HG03159 (cell line): ENCODE measurements at regions not wholly inside any gene's neighbourhood (a gene's known extent, or its start where the extent isn't known, plus 50 kb on each side); places are given as distances from the start of the nearest gene placed in this dataset.

ENCODE experiments used
- ATAC-seq: cut with Tn5 transposase; IDR thresholded peaks from one replicate; pipeline ENCODE4 v1.9.1; 2021; ENCODE audit warnings: mild to moderate bottlenecking, moderate library complexity; ENCODE audit not compliant: unreplicated experiment

- ATAC-seq, result no peak
These were observed 126.7 kb upstream of the PARP11 start for GRCh38 chr12:3999904-4000303.

DNA sequence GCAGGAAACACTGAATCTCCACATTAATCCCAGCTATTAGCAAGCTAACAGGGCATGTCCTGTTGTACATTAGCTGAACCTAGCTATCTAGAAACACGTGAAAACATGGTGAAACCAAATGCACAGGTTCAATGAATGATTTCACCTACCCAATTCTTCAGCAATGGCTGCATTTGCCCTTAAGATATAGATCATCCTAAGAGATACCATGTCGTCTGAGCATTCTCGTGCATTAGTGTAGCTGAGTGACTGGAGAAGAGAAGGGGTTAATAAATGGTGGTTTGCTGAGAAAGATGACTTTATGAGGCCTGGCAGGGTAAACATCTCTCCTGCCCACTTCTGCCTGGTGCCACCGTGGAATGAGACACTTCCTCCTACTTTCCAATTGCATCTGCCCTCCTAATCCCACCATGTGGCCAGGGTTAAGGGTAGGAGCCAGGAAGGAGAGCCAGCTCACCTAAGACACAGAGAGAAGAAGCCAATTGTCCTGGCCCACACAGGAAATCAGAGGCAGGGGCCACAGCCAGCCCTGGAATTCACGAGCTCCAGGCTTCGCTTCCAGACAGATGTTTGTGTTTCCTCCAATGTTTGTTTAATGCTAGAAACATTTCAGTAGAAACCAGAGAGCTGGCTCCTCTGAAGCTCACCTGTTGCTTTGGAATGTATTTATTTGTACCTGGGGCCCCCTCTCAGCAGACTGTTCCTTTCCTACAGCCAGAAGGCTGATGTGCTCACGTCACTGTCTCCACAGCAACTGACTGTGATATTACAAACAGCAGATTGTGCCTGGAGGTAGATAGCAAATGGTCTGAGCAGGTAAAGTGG is 126.0 kb upstream of the PARP11 start:
- no peak for ATAC-seq

DNA sequence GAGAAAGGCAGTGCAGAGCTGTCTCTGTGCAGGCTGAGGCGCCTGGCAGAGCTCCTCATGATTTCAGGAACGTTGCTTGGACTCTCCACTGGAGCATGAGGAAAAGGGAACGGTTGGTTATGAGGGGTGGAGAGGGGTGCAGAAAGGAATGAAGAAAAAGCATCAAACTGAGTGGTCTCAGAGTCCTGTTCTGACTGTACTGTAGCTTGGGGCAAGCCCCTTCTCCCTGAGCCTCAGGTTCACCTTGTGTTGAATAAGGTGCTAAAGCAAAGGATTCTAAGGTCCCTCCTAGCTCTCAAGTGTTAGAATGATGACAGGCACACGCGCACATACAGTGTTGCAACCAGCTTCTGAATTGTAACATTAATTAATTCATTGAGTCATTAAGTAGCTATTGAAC is 125.2 kb upstream of the PARP11 start:
- ATAC-seq, result no peak

DNA sequence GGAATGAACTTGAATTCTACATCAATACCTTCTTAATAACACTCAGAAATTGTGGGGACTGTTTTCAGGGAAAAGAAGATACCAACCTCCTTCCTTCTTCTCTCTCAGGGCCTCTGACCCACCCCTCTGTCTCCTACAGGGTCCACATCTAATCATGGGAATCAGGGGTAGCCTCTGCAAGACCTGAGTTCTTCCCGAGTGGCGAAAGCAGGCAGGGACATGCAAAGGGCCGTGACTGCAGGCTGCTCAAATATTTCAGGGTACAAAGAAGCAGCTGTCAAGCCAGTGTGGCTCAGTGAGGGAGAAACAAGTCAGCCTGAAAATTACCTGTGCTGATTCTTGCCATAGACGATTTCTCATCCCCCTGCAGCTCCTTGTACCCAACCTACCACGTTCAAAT is 123.1 kb upstream of the PARP11 start:
- ATAC-seq, result no peak

- ATAC-seq, result no peak
These were observed 122.1 kb upstream of the PARP11 start for GRCh38 chr12:3995306-3995705.

DNA sequence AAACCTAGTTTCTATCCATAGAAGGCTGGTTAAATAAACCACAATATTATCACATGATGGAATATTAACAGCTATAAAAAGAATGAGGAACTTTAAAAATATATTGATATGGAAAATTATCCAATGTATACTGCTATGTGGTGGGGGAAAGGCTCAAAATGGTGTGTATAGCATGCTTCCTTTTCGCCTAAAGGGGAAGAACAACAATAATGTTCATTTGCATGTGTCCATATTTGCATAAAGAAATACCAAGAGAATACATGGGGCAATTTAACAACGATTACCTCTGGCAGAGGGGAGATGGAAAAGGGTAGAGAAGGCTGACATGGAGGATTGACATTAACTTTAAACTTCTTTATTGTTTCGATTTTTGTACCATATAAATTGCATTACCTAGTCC is 121.3 kb upstream of the PARP11 start:
- ATAC-seq, result no peak

DNA sequence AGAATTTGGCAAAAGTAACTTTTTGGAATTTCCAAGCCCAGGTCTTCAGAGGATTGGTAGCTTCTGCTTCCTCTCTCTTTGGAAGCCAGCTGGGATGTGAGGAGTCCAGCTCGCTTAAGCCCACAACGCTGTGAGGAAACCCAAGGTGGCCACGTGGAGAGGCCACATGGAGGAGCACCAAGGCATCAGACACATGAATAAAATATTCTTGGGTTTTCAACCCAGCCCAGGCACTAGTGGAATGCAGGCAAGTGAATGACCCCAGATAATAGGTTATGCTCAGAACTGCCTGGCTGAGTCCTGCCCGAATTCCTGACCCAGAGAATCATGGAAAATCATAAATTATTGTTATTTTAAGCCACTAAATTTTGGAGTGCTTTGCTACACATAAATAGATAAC is 119.7 kb upstream of the PARP11 start:
- ATAC-seq, result no peak

DNA sequence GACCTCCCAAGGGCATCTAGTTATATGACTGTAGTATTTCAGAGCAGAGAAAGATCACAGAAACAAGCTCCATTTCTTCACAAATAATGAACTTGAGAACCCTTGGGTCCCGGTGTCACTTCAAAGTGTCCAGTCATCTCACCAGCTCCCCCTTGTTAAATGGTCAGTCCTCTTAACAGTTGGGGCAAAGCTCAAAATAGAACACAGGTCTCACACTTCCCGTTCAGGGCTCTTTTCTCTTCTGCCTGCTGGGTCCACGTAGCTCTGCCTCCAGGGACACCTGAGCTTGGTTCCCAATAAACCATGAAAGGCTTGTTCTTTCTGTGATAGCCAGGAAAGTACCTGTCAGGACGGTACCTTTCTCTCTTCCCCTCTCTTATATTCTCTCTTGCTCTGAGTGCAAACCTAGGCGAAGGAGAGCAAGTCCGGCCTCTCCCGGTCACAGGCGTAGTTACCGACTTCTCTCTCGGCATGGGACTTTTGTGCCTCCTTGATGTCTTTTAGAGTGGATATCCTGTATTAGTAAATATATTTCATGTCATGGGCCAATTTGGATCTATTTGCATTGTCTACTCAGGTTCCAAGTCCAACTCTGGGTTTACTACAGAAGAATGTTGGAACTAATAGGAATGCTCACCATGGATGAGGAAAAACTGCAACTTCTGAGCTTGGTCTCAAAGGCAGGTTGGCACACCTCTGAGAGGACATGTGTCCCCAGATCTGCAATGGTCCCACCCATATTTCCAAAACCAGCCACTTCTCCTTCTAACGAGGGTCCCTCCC is 118.8 kb upstream of the PARP11 start:
- ATAC-seq, result no peak

DNA sequence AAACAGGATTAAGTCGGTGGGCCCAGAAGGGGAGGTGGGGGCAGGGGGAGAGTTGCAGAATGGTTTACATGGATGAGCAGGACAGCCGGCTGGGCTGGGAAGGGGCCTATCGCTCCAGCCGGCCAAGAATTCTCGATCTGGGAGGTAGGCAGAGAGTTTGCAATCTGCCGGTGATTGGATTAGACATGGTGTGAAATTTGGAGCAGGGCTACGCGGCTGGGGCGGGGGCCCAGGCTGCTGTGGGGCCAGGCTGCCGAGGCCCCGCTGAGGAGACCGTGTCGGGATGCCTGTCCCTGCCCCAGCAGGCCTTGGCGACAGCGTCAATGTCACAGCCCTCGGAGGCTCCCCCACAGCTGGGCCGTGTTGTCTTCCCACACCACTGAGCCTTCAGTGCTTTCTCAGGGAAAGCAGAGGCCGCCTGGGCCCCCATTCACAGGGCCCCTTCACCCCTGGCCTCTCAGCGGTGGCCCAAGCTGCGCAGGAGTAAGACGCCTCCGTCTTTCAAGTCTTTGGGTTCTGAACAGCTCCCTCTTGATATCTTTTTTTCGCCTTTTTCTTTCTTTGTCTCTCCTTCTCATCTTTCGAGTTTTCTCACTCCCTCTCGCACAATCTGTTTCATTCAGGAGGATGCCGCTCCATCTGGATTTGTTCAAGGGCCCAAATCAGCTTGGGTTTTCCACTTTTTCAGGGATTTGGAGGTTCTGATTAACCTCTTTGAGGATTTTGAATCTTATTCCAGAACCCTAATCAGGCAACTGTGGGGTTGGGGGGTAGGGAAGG is 117.5 kb upstream of the PARP11 start:
- no peak for ATAC-seq

DNA sequence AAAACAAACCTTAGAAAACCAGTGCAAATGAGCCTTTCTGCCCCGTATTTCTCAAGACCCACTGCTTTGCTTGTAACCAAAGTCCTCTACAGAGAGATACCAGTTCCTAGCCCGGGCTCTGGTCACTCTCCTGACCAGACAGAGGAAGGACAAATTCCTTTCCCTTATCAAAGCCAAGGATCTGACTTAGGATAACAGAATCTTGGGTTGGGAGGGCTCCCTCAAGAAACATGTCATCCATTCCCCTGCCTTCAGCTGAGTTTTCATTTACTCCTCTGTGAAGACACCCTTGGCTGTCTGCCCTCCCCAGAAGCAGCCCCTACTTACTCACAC is 116.0 kb upstream of the PARP11 start:
- ATAC-seq, result no peak

DNA sequence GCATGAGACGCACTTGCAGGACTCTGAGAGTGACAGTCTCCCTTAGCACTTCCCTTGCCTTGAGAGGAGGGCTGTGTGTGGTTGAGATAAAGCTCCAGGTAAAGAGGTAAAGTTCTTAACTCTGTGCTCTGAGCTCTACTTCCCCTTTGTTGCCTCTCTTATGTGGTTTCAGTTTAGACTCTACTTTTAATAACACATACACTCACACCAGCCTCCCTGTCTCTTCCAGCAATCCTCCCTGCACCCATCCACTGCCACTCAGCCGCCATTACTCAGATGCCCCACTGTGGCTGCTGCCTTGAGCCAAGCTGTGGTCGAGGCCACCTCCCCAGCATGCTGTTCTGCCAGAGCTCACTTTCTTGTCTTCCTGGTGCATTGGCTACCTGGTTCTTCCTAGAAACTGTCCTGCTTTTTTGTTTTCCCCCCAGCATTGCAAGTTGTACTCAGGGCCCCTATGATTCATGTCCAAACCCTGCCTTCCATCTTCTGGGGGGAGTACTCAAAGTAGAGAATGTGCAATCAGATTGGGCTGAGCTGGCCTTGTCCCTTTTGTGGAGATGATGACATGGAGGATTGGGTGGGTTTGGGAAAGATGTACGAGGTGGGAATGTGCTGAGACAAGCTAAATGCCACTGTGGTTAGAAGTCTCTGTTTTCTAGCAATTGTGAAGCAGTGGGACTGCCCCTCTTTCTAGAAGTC is 115.5 kb upstream of the PARP11 start:
- peak; percentile 72 for ATAC-seq

DNA sequence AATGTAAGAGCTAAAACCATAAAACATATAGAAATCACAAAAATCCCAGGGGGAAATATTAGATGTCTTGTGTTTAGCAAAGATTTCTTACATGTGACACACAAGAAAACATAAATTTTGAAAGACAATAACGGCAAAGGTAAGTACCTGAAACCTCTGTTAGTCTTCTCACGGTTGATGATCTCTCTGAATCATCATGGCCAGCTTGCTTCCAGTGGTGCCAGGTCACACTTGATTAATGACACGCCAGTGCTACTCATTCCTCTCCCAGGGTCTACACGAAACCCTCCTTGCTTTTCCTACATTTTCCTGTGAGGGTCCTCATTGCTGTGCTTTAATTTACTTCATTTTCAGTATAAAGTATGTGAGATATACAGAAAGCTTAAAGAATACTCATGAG is 114.4 kb upstream of the PARP11 start:
- no peak for ATAC-seq

- ATAC-seq, result no peak
These were observed 107.5 kb upstream of the PARP11 start for GRCh38 chr12:3980504-3981272.

- ATAC-seq, result no peak
These were observed 104.4 kb upstream of the PARP11 start for GRCh38 chr12:3977621-3978020.

GRCh38 chr12:3976351-3976938 is 103.2 kb upstream of the PARP11 start:
- ATAC-seq, result no peak

DNA sequence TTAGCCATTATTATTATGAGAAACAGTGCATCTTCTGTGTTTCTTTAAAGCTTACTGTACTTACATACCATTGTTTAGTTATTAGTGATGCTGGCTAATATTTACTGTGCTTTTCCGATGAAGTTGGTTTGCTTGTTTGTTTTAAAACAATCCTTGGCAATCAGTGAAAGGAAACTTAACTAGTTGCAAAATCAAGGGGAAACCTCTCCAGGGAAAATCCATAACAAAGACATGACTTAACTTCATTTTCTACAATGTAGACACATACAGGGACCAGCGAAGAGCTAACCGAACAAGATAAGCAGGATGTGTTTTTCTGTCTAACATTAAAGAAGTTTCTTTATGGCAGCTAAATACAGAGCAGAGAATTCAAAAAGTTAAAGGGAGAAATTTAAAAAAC is 102.5 kb upstream of the PARP11 start:
- ATAC-seq, result no peak

DNA sequence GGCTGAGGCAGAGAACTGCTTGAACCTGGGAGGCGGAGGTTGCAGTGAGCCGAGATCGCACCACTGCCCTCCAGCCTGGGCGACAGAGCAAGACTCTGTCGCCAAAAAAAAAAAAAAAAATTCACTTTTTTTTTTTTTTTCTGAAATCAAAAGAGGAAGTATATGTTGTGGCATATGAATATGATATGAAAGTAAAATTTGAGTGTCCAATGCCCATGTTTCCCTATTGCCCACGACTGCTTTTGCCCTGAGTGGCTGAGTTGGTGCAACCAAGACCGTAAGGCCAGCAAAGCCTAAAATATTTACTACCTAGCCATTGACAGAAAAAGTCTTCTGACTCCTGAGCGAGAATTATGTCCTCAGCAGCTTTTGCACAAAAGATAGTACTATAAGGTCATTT is 101.7 kb upstream of the PARP11 start:
- no peak for ATAC-seq

DNA sequence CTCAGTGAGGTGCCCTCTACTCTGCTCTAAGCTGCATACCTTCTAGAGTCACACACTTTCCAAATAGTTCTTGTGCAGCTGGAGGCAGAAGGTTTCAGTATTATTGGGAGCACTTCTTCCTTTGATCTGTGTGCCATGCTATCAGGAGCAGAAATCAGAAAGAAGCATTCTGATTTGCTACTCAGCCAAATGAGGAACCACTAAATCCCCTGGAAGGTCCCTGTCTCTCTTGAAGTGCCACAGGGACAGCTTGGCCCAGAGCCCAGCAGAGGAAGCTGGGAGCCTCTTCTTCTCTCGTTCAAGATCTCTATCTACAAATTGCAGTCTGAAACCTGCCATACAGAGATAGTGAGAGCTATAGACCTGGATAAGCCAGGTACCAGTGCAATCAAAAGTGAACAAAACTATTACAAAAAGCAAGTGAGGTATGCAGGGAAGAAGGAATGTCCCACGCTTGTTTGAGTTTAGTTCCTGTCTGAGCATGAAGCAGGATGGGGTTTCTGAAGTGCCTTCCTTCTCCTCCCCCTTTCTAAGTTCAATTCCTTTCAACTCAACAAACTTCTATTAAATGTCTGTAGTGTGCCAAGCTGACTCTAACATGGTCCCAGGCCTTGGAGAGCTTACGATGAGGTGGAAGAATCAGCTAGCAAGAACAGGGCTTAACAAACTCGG is 100.9 kb upstream of the PARP11 start:
- no peak for ATAC-seq

DNA sequence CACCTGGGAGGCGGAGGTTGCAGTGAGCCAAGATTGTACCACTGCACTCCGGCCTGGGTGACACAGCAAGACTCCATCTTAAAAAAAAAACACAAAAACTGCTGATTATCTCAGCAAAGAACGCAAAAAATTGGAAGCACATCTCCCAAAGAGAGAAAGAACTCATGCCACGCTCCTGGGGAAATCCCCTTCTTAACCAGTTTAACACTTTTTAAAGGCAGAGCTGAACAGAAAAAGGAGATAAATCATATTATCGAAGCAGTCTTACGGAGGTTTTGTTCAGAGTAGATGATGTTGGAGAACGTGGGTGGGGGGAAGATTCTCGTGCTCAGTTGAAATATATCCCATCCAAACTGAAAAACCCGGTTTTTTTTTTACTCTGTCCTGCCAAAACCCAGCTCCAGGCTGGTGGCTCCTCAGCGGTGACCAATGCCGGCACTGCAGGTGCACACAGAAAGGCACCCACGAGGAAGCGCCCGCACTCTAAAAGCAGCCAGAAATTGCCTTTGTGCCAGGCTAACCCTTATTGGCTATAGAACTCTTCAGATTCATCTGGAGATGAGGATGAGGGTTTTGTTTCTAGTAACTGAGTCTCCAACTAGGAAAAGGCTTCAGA is 100.2 kb upstream of the PARP11 start:
- ATAC-seq, result no peak
